ENCODE measurements at regions not wholly inside any gene's neighbourhood (a gene's known extent, or its start where the extent isn't known, plus 50 kb on each side); places are given as distances from the start of the nearest gene placed in this dataset.

DNA sequence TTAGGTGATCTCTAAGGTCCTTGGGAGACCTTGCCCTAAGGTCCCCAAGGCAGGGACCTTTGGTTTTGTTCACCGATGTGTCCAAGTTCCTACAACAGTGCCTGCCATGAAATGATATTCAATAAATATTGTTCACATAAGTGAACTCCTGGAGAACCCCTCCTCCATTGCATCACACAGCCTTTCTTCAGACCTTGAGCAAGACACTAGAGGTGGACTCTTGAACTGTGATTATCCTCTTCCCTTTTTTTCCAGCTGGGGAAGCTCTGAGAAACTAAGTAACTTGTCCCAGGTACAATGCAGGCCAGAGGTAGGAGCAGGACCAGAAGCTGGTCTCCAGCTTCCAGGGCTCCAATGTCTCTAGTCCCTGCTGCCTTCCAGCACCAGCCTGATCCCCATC is 76.6 kb upstream of the LMO1 start:
- Histone ChIP-seq H3K27ac (no peak overlapping the region), H3K4me3 (no peak overlapping the region), H3K4me1 (no peaks in the 10 kb centered on the region), H3K27me3 (peaks cover 0 to 8% of the 10 kb centered on the region in 2 donors), H3K9me3 (no peaks in the 10 kb centered on the region), H3K36me3 (no peaks in the 10 kb centered on the region)
- TF ChIP-seq, protein P1, sequence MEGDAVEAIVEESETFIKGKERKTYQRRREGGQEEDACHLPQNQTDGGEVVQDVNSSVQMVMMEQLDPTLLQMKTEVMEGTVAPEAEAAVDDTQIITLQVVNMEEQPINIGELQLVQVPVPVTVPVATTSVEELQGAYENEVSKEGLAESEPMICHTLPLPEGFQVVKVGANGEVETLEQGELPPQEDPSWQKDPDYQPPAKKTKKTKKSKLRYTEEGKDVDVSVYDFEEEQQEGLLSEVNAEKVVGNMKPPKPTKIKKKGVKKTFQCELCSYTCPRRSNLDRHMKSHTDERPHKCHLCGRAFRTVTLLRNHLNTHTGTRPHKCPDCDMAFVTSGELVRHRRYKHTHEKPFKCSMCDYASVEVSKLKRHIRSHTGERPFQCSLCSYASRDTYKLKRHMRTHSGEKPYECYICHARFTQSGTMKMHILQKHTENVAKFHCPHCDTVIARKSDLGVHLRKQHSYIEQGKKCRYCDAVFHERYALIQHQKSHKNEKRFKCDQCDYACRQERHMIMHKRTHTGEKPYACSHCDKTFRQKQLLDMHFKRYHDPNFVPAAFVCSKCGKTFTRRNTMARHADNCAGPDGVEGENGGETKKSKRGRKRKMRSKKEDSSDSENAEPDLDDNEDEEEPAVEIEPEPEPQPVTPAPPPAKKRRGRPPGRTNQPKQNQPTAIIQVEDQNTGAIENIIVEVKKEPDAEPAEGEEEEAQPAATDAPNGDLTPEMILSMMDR (IDR thresholded peaks at IDR 0.05), result no peak
- ATAC-seq, result no peak
- intact Hi-C loops (cut with DNase I), result no loop called here
- DNase-seq, result no peak

DNA sequence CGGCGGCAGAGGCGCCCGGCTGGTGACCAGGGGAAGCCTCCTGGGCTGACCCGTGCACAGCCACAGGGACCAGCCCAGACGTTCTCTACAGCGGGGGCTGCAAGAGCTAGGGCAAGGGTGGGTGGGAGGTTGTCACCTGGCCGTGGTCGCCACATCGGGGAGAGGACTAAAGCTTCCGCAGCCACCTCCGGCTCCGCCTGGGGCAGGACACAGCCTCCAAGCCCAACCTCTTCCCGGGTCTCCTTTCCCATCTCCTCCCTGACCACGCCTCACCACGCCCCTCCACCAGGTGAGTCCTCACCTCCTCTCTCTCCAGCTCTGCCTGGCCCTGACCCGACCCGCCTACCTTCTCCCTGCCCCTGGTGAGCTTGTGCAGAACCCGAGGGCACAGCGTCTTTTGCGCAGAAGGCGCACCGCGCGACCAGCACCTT is 75.9 kb upstream of the LMO1 start:
- TF ChIP-seq, protein P1 (IDR thresholded peaks at IDR 0.05), result no peak
- no peak overlapping the region for H3K27ac ChIP-seq
- H3K36me3 ChIP-seq, result no peaks in the 10 kb centered on the region
- peaks cover 0 to 8% of the 10 kb centered on the region in 2 donors for H3K27me3 ChIP-seq
- H3K9me3 ChIP-seq, result no peaks in the 10 kb centered on the region
- no peak overlapping the region for H3K4me3 ChIP-seq
- intact Hi-C loops (cut with DNase I), result no loop called here
- H3K4me1 ChIP-seq, result no peaks in the 10 kb centered on the region
- no peak for ATAC-seq
- peak in 1 of 4 donors; percentile 68 for DNase-seq

DNA sequence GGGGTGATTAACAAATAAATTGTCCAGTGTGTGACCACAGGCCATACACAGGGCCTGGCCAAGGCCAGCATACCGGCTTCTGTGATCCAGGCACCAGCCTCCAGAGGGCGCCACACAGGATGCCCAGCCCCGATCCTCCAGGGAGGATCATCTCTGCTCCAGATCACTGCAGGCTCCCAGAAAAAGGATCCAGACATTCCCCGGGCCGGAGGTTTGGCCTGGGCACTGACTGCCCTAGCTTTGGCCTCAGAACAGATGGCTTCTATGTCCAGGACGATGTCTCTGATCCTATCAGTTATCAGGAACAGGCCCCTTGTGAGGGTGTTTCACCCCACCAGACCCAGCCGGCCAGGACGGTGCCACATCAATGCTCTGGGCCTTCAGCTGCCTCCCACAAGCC is 74.5 kb upstream of the LMO1 start:
- DNase-seq, result no peak
- peak; percentile 82 for ATAC-seq
- intact Hi-C loops (cut with DNase I), result no loop called here

DNA sequence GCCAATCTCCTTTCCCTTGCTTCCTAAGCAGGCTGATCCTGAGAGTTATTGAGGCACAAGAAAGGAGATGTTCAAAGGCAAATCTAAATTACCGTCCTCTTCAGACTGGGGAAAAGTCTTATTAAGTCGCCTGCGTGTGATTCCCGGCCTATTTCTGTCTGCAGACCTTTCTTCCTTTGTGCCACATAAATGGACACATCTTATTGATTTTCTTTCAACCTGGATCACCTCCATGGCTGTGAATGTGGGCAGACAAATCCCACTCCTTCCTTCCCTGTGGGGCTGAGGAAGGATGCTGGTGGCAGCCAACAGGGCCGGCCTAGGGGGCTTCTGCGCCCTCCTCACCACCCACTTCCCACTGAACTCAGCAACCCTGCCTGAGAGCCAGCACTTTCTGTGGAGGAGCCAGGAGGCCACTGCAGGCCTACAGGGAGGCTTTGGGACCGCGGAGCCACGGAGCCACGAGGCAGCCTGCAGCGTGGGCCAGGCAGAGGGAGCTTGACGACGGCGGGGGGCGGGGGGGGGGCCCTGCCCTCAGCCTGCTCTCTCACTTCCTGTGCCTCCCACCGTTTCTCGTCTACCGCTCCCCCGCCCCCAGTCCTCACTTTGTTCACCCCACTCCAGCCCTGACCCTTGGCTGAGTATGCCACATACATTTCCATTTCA is 73.6 kb upstream of the LMO1 start:
- DNase-seq, result no peak
- intact Hi-C loops (cut with DNase I), result no loop called here
- Histone ChIP-seq H3K9me3 (no peaks in the 10 kb centered on the region), H3K27ac (no peak overlapping the region), H3K27me3 (peaks cover 0 to 8% of the 10 kb centered on the region in 2 donors), H3K4me1 (no peaks in the 10 kb centered on the region), H3K36me3 (no peaks in the 10 kb centered on the region), H3K4me3 (no peak overlapping the region)
- TF ChIP-seq, protein P1 (IDR thresholded peaks at IDR 0.05), result no peak
- ATAC-seq, result no peak

More for the DNA sequence above, 74.5 kb upstream of the LMO1 start:
- Histone ChIP-seq H3K9me3 (no peaks in the 10 kb centered on the region), H3K27ac (no peak overlapping the region), H3K4me1 (no peaks in the 10 kb centered on the region), H3K4me3 (no peak overlapping the region), H3K36me3 (no peaks in the 10 kb centered on the region), H3K27me3 (peaks cover 0 to 8% of the 10 kb centered on the region in 2 donors)
- TF ChIP-seq, protein P1 (IDR thresholded peaks at IDR 0.05), result peak; percentile 41 to 53

DNA sequence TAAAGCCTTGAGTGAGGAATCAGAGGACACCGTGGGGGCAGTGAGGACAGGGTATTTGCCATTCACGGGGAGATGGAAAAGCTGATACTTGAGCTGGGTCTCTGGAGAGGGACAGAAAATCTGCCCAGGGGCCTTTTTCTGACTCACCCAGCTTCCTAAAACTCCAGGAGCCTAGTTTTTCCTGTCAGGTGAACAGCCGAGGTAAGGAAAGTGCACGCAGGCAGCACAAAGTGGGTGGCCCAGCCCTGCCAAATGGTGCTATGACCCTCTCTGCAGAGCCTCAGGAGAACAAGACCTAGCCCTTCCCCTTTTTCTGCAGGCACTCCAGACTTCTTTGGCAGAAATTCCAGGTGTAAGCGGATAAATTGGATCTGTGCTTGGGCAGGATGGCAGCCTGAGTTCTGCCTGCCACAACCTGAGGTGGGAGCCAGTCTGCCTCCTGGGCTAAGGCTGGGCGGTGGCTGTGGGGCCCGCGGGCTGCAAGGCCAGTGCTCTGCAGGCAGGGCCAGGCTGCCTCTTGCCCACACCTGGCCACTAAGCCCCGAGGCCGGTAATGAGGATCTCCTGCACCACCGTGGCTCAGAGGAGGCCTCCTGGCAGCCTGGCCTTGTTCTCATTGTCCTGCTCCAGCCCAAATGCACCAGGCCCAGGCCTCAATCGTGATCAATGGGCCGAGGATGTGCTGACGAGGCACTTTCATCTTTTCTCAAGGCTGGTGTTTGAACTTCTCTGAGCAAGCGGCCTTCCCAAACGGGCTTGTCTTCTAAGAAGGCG is 72.9 kb upstream of the LMO1 start:
- no peak for ATAC-seq
- TF ChIP-seq, protein P1 (IDR thresholded peaks at IDR 0.05), result no peak

More for the DNA sequence above, 72.9 kb upstream of the LMO1 start:
- Histone ChIP-seq H3K4me3 (no peak overlapping the region), H3K27ac (no peak overlapping the region), H3K36me3 (no peaks in the 10 kb centered on the region), H3K4me1 (peaks cover 0 to 3% of the 10 kb centered on the region in 2 donors), H3K27me3 (peaks cover 0 to 8% of the 10 kb centered on the region in 2 donors), H3K9me3 (no peaks in the 10 kb centered on the region)
- no peak for DNase-seq
- intact Hi-C loops (cut with DNase I), result no loop called here

Data from left lung (tissue), 4 donors.